SK-N-MC (cell line): ENCODE measurements at regions not wholly inside any gene's neighbourhood (a gene's known extent, or its start where the extent isn't known, plus 50 kb on each side); places are given as distances from the start of the nearest gene placed in this dataset.

ENCODE experiments used
- EZH2 ChIP-seq: fragments of 200-600 bp; sonication (generic); IDR thresholded peaks from one replicate; pipeline ENCODE4 v1.6.1; 2017; ENCODE audit warnings: antibody characterized with exemption
- FOXP2 ChIP-seq: optimal IDR thresholded peaks from 2 replicates; pipeline ENCODE3; 2011; ENCODE audit warnings: mild to moderate bottlenecking, moderate library complexity; ENCODE audit not compliant: insufficient read depth; ENCODE audit errors: extremely low read length, control extremely low read depth
- POLR2AphosphoS5 ChIP-seq: IDR thresholded peaks from 2 replicates; pipeline ENCODE4 v1.6.1; 2012; ENCODE audit warnings: mild to moderate bottlenecking, low read depth, low read length, borderline replicate concordance

GRCh38 chr3:117565777-117566176 is 856.2 kb downstream of the TUSC7 start:
- TF ChIP-seq FOXP2 (no peak), EZH2 (no peak), POLR2AphosphoS5 (no peak)
